DOHH2 (cell line): ENCODE measurements at regions not wholly inside any gene's neighbourhood (a gene's known extent, or its start where the extent isn't known, plus 50 kb on each side); places are given as distances from the start of the nearest gene placed in this dataset.

Source experiments
- H3F3A ChIP-seq: fragments of 200-600 bp; sonication (generic), shearing (Covaris generic); 2 replicates; pipeline ENCODE4 v1.6.0; 2016; ENCODE audit warnings: antibody characterized with exemption, mild to moderate bottlenecking; ENCODE audit not compliant: control insufficient read depth, insufficient read depth
- H3K27ac ChIP-seq: fragments of 200-600 bp; sonication (generic); 2 replicates; pipeline ENCODE4 v1.5.1; 2014; ENCODE audit warnings: low read depth, mild to moderate bottlenecking, low read length, moderate library complexity
- H3K27me3 ChIP-seq: fragments of 200-600 bp; sonication (generic); 2 replicates; pipeline ENCODE4 v1.6.1; 2014; ENCODE audit warnings: mild to moderate bottlenecking, low read length, mixed read lengths; ENCODE audit not compliant: control insufficient read depth
- H3K36me3 ChIP-seq: fragments of 200-600 bp; sonication (generic); 2 replicates; pipeline ENCODE4 v1.6.1; 2014; ENCODE audit warnings: mild to moderate bottlenecking, low read length, moderate library complexity, mixed read lengths; ENCODE audit not compliant: control insufficient read depth
- H3K4me1 ChIP-seq: fragments of 200-600 bp; sonication (generic); 2 replicates; pipeline ENCODE4 v1.6.1; 2014; ENCODE audit warnings: mild to moderate bottlenecking, low read length, mixed read lengths; ENCODE audit not compliant: control insufficient read depth
- H3K4me2 ChIP-seq: fragments of 200-600 bp; sonication (generic); 2 replicates; pipeline ENCODE4 v1.6.0; 2014; ENCODE audit warnings: mild to moderate bottlenecking, low read length, moderate library complexity
- H3K4me3 ChIP-seq: fragments of 200-600 bp; sonication (generic); 2 replicates; pipeline ENCODE4 v1.5.1; 2014; ENCODE audit warnings: mild to moderate bottlenecking, low read length, mixed read lengths
- H3K79me2 ChIP-seq: fragments of 200-600 bp; sonication (generic); 2 replicates; pipeline ENCODE4 v1.6.1; 2014; ENCODE audit warnings: mild to moderate bottlenecking, low read length, mixed read lengths; ENCODE audit not compliant: control insufficient read depth
- H3K9me2 ChIP-seq: fragments of 200-600 bp; sonication (generic); replicated peaks from 2 replicates; pipeline ENCODE4 v1.6.1; 2014; ENCODE audit warnings: mild to moderate bottlenecking, low read length, mixed read lengths; ENCODE audit not compliant: control insufficient read depth
- H3K9me3 ChIP-seq: fragments of 200-600 bp; sonication (generic); 2 replicates; pipeline ENCODE4 v1.6.1; 2014; ENCODE audit warnings: antibody characterized with exemption, low read length, mixed read lengths; ENCODE audit not compliant: control insufficient read depth, insufficient read depth
- H4K20me1 ChIP-seq: fragments of 200-600 bp; sonication (generic); 2 replicates; pipeline ENCODE4 v1.6.0; 2014; ENCODE audit warnings: low read depth, mild to moderate bottlenecking, antibody characterized with exemption, low read length, moderate library complexity; ENCODE audit not compliant: control insufficient read depth, insufficient read depth
- CTCF ChIP-seq: fragments of 200-600 bp; sonication (generic); IDR thresholded peaks from one replicate; pipeline ENCODE4 v1.5.1; 2014; ENCODE audit warnings: antibody characterized with exemption, mild to moderate bottlenecking, low read depth, low read length; ENCODE audit not compliant: poor library complexity, severe bottlenecking
- EZH2phosphoT487 ChIP-seq: fragments of 200-600 bp; sonication (generic); IDR thresholded peaks from 2 replicates; pipeline ENCODE4 v1.6.1; 2017; ENCODE audit warnings: borderline replicate concordance, mild to moderate bottlenecking, antibody characterized with exemption, low read length, moderate library complexity, mixed read lengths

- no peaks in the 10 kb centered on the region for H3K36me3 ChIP-seq
- H3K9me3 ChIP-seq, result no peaks in the 10 kb centered on the region
- H3F3A ChIP-seq, result no peaks in the 10 kb centered on the region
- no peaks in the 10 kb centered on the region for H3K4me1 ChIP-seq
- no peaks in the 10 kb centered on the region for H3K9me2 ChIP-seq
- no peaks in the 10 kb centered on the region for H4K20me1 ChIP-seq
- H3K4me3 ChIP-seq, result no peak overlapping the region
- TF ChIP-seq EZH2phosphoT487 (no peak), CTCF (no peak)
- H3K79me2 ChIP-seq, result no peaks in the 10 kb centered on the region
- H3K4me2 ChIP-seq, result no peak overlapping the region
- no peak overlapping the region for H3K27ac ChIP-seq
- no peaks in the 10 kb centered on the region for H3K27me3 ChIP-seq
Measured at GRCh38 chr18:73691118-73691517, 456.5 kb downstream of the FBXO15 start.

GRCh38 chr18:73690222-73690621 lies 457.4 kb downstream of the FBXO15 start:
- no peak overlapping the region for H3K4me3 ChIP-seq
- no peak overlapping the region for H3K27ac ChIP-seq

GRCh38 chr18:73688851-73689711 lies 458.6 kb downstream of the FBXO15 start:
- Histone ChIP-seq H3K4me2 (no peak overlapping the region), H3K9me3 (no peaks in the 10 kb centered on the region), H3K27me3 (no peaks in the 10 kb centered on the region), H3K36me3 (no peaks in the 10 kb centered on the region), H3K9me2 (no peaks in the 10 kb centered on the region), H3F3A (no peaks in the 10 kb centered on the region), H4K20me1 (no peaks in the 10 kb centered on the region), H3K4me1 (no peaks in the 10 kb centered on the region), H3K4me3 (no peak overlapping the region), H3K79me2 (no peaks in the 10 kb centered on the region), H3K27ac (no peak overlapping the region)
- no peak for TF ChIP-seq CTCF
- TF ChIP-seq EZH2phosphoT487, result no peak

More at GRCh38 chr18:73690222-73690621, 457.4 kb downstream of the FBXO15 start:
- no peaks in the 10 kb centered on the region for H4K20me1 ChIP-seq
- H3K4me1 ChIP-seq, result no peaks in the 10 kb centered on the region
- no peaks in the 10 kb centered on the region for H3K9me2 ChIP-seq
- no peaks in the 10 kb centered on the region for H3K79me2 ChIP-seq
- no peaks in the 10 kb centered on the region for H3K36me3 ChIP-seq
- TF ChIP-seq CTCF (no peak), EZH2phosphoT487 (no peak)
- no peaks in the 10 kb centered on the region for H3F3A ChIP-seq
- no peak overlapping the region for H3K4me2 ChIP-seq
- no peaks in the 10 kb centered on the region for H3K9me3 ChIP-seq
- no peaks in the 10 kb centered on the region for H3K27me3 ChIP-seq
